GM12878 (cell line): ENCODE measurements at regions not wholly inside any gene's neighbourhood (a gene's known extent, or its start where the extent isn't known, plus 50 kb on each side); places are given as distances from the start of the nearest gene placed in this dataset.

Source experiments
- CHD2 ChIP-seq: IDR thresholded peaks from 2 replicates; pipeline ENCODE4 v1.6.1; 2011; ENCODE audit warnings: low read depth, low read length, improper control_type of control experiment, borderline replicate concordance
- MTA2 ChIP-seq: fragments of 450-650 bp; IDR thresholded peaks from 2 replicates; pipeline ENCODE4 v1.6.1; 2016; ENCODE audit warnings: low read depth, mild to moderate bottlenecking, moderate library complexity
- MYC ChIP-seq: IDR thresholded peaks from 2 replicates; pipeline ENCODE4 v1.6.1; 2011; ENCODE audit warnings: mild to moderate bottlenecking, low read length, moderate library complexity, inconsistent platforms; ENCODE audit not compliant: insufficient read depth, insufficient replicate concordance, insufficient read length, severe bottlenecking
- NRF1 ChIP-seq: conservative IDR thresholded peaks from 2 replicates; pipeline ENCODE4 v1.6.1; 2011; ENCODE audit warnings: mild to moderate bottlenecking, low read depth, low read length, improper control_type of control experiment
- POLR2A ChIP-seq: IDR thresholded peaks from 2 replicates; pipeline ENCODE4 v1.6.1; 2011; ENCODE audit warnings: low read depth, mild to moderate bottlenecking, low read length
- SP1 ChIP-seq: IDR thresholded peaks from one replicate; pipeline ENCODE4 v1.6.1; 2011; ENCODE audit warnings: low read depth, low read length
- TF ChIP-seq, protein P1 (sequence below), 3 experiments: IDR thresholded peaks in 2 of 3; conservative IDR thresholded peaks in 1 of 3; 2 replicates each; pipeline ENCODE4 v1.5.1; 2011; ENCODE audit warnings: low read depth in 3 of 3, low read length in 3 of 3, mild to moderate bottlenecking in 3 of 3, control low read depth in 2 of 3, moderate library complexity in 2 of 3, inconsistent platforms in 1 of 3, mixed read lengths in 1 of 3; ENCODE audit not compliant: control insufficient read depth in 2 of 3, insufficient read depth in 1 of 3; ENCODE audit errors: extremely low read depth in 1 of 3

DNA sequence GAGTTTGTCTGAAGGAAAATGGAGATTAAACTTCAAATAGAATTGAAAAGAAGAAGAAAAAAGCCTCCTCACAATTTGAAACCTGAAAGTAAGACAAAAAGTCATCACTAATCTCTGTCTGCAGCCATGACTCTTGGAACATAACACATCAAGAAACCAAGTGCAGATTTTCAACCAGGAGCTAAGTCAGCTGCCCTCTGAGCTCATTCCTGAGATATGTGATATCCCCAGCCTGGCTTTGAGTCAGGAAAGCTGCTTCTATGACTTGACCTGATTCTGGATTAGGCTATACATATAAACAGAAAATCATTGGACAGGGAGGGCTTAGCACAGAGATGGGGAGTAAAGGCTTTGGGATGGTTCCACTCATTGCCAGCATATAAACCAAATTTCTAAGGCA is 891.4 kb downstream of the TFAP2A start:
- TF ChIP-seq MTA2 (no peak), NRF1 (no peak), POLR2A (no peak), MYC (no peak), CHD2 (no peak), SP1 (no peak)
- TF ChIP-seq, protein P1, sequence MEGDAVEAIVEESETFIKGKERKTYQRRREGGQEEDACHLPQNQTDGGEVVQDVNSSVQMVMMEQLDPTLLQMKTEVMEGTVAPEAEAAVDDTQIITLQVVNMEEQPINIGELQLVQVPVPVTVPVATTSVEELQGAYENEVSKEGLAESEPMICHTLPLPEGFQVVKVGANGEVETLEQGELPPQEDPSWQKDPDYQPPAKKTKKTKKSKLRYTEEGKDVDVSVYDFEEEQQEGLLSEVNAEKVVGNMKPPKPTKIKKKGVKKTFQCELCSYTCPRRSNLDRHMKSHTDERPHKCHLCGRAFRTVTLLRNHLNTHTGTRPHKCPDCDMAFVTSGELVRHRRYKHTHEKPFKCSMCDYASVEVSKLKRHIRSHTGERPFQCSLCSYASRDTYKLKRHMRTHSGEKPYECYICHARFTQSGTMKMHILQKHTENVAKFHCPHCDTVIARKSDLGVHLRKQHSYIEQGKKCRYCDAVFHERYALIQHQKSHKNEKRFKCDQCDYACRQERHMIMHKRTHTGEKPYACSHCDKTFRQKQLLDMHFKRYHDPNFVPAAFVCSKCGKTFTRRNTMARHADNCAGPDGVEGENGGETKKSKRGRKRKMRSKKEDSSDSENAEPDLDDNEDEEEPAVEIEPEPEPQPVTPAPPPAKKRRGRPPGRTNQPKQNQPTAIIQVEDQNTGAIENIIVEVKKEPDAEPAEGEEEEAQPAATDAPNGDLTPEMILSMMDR (IDR thresholded peaks at IDR 0.05 in 2 of 3, conservative IDR thresholded peaks at IDR 0.05 in 1 of 3; ENCODE audit: control insufficient read depth in 2 of 3, extremely low read depth in 1 of 3, insufficient read depth in 1 of 3, low read depth in 3 of 3, low read length in 3 of 3): no peak
